GM19328 (cell line): ENCODE measurements at regions not wholly inside any gene's neighbourhood (a gene's known extent, or its start where the extent isn't known, plus 50 kb on each side); places are given as distances from the start of the nearest gene placed in this dataset.
"Not testable (repeated sequence)": the region's sequence is repeated elsewhere in the genome, so short reads cannot be mapped to it uniquely, and the experiment has no call there.

Experiments
- ATAC-seq: cut with Tn5 transposase; IDR thresholded peaks from one replicate; pipeline ENCODE4 v1.9.1; 2021; ENCODE audit warnings: mild to moderate bottlenecking, moderate library complexity; ENCODE audit not compliant: unreplicated experiment

DNA sequence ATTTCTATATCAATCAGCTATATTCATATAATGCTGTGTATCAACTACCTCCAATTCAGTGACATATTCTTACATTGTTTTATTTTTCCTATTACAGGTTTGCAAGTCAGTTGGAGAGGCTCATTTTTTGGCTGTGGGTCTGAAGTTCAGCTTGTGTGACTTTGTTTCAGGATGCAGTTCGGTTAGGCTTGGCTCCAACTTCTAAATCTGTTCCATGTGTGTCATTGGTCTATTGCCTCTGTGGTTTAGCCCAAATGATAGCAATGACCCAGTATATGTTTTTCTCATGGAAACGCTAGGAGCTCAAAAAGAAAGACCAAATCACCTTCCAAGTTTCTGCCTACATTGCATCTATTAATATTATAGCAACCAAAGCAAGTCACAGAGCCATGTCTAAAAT, 848.6 kb upstream of the LRFN5 start:
- ATAC-seq: no peak

DNA sequence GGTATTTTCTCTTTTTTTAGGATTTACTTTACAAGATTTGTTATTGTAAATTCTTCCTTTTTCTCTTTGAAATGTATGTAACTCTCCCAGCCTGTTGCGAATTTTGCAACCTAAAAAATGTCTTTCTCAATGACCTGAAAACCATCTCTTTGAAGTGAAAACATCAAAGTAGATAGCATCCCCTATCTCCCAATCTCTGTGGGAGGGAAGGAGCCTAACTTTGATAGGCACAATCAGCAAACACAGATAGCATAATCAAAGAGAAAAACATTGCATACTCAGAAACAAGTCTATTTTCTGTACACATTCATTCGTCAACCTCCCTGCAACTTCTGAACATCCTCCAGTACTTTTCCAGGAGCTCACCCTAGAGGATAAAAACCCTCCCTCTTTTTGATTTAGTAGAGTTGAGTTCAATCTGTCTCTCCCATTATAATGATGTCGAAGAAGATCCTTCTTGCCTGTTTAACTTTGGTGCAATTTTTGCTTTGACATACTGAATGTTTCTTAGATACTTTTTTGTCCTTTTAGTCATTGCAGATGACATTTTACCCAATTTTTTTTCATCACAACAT, 849.2 kb upstream of the LRFN5 start:
- no peak for ATAC-seq

DNA sequence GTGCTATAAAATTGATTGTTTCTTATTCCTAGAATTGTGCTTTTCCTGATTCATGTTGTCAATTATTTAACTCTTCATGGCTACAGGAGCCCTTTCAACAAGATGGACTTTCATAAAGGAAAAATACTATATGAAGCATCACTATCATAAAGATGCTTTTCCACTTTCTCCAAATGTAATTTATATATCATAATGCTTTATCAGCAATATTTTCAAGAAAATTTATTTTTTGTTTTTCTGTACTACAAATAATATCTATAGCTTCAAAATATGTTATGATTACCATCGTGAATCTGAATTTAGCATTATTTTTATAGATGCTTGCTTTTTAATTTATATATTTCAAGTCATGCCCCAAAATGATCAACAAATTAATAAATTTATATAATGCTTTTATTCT, 873.5 kb upstream of the LRFN5 start:
- no peak for ATAC-seq

DNA sequence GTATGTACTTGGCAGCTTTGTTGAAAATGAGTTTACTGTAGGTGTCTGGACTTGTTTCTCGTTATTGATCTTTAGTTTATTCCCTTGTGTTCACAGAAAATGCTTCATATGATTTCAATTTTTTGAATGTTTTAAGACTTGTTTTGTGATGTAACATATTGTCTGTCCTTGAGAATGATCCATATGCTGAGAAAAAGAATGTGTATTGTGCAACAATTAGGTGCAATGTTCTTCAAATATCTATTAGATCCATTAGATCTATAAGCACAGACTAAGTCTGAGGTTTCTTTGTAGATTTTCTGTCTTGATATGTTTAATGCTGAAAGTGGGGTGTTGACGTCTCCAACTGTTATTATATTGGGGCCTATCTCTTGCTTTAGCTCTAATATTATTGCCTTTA, 879.6 kb upstream of the LRFN5 start:
- ATAC-seq: no peak

DNA sequence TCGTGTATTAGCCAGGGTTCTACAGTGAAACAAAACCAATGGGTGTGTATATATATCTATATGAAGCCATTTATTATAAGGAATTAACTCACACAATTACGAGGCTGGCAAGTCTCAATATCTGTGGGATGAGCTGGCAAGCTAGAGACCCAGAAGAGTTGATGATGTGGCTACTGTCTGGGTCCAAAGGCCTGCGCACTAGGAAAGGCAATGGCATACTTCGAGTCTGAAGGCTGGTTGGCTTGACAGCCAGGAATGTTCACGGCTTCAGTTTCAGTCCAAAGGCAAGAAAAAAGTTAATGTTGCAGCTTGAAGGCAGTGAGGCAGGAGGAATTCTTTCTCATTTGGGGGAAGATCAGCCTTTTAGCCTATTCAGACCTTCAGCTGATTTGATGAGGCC, 893.3 kb upstream of the LRFN5 start:
- ATAC-seq: no peak

DNA sequence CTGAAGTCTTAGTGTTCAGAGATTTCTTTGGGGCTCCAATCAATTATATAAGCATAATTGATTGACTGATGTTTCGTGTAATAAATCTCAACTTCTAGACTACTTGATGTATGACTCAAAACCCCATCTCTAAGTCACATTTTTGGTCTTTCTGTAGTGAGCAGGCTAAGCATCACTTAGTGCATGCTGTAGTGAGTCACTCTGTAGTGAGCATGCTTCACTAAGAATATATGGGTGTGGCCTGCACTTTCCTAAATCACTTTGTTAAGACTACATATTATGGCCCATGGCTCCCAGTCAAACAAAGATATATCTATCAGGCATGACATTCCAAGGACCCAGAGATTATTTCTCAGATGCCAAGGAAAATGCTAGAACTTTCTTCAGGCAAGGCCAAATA, 909.4 kb upstream of the LRFN5 start:
- ATAC-seq: no peak

DNA sequence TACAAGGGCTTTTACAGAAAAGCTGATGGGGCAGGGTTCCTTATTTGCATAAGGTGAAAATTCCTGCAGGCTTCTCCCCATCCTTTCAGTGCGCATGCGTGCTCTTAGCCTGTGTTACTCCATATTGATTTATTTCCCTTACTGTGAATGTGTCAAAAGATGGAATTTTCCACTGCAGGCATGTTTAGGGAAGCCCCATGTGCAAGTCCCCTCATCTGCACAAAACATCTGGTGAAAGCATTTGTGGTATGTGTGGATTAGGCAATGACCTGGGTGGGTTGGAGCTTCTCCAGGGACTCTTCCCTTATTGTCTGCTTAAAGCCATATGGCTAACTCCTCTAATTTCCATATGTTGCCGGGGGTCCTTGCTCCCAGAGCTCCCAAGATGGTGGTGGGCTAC, 912.7 kb upstream of the LRFN5 start:
- no peak for ATAC-seq

DNA sequence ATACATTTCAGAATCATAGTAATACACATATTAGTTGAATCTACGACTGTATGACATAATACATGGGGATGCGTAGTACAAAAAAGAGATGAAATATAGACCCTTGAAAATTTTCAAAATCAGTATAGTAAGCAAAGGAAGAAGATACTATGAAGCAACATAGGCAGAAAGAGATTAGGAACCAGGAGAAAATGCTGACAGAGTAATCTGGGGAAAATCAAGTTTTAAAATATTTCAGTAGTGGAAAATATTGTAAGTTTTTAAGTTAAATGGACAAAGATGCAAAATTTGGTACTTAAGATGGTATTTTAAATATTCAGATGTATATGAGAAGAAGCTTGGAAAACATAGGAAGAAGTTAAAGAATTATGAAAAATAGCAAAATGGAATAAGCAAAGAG, 915.6 kb upstream of the LRFN5 start:
- no peak for ATAC-seq

DNA sequence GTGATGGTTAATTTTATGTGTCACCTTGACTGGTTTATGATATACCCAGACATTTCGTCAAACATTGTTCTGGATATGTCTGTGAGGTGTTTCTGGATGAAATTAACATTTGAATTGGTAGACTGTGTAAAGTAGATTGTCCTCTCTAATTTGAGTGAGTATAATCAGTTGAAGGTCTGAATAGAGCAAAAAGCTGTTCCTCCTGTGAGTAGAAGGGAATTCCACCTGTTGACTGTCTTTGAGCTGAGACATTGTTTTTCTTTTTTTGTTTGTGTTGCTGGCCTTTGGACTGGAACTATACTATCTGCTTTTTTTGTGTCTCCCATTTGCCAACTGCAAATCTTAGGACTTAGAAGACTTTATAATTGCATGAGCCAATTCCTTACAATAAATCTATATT, 920.9 kb upstream of the LRFN5 start:
- no peak for ATAC-seq

DNA sequence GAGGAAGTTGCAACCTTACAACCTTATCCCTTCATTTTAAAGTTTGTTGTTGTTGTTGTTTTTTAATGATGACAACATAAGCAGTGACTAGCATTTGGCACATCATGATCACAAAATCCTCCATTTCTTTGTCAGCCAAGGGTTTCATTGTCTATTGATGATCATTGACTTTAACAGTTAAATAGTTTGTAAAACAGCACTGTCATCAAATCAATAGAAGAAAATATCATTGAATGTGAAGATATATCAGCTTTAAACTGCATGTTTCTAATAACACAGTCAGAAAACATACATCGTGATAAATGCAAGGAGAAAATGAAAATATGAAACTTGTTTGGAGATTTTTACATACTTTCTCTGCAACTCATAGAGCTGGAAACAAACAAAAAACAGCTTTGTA, 922.3 kb upstream of the LRFN5 start:
- no peak for ATAC-seq

DNA sequence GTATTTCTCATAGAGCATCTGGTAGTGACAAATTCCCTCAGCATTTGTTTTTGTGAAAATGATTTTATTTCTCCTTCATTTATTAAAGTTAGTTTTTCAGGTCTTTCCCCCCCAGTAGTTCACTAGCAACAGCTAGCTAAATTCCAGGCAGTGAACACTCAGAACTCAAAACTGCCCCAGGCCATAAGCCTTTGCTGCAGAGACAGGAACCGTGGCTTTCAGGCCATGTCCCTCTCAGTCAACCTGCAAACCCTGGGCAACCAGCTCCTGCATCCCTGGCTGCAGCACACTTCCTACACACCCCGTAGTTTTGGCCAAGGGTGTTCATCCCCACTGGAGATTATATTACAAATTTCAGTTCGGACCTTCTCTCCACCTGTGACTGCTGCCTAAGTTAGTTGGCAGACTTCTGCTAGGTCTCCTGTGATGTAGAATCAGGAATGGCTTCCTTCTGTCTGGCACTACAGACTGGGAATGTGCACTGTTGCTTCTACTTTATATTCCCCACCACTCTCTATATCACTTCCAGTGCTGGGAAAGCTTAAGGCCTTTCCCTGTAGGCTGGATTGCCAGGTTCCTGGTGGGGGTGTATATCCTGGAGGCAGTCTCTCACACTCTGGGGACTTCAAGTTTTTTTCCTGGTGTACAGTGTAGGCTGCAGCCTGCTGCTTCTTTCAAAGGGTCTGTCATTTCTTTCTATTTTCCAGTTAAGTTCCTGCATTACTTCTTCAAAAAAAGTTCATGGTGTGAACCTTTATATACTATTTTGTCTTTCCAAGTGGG, 924.4 kb upstream of the LRFN5 start:
- ATAC-seq: no peak

DNA sequence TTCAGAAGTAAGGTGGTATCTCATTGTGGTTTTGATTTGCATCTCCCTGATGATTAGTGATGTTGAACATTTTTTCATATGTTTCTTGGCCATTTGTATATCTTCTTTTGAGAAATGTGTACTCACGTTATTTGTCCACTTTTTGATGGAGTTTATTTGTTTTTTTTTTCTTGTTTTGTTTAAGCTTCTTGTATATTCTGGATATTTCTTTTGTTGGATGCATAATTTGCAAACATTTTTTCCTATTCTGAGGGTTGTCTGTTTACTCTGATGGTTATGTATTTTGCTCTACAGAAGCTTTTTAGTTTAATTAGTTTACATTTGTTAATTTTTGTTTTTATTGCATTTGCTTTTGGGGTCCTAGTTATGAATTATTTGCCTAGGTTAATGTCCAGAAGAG, 927.4 kb upstream of the LRFN5 start:
- no peak for ATAC-seq

DNA sequence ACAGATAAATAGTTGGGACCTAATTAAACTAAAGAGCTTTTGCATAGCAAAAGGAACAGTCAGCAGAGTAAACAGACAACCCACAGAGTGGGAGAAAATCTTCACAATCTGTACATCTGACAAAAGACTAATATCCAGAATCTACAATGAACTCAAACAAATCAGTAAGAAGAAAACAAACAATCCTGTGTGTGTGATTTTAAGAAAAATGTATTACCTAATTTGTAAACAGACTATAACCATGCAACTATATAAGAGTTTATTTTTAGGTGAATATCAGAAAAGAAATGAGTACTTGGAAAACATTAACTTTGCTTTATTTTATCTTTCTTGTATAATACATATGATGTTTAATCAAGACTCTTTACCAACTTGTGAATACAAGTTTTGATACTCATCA, 929.5 kb upstream of the LRFN5 start:
- not testable (repeated sequence) for ATAC-seq

DNA sequence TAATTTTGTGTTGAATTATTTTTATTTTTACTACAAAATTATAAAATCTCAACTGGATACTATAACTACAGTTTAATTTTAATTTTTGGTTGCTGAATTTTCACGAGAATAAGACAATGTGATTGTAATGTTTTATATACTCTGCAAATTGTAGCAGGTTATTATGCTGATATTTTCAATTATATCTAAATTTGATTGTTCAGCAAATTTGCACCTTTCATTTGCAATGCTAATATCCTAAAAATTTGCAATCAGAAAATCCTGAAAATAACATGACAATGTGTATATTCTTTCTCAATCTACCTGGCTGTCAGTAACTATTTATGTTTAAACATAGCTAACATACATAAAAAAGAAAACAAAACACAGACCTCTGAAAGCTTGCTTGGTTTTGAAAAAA, 932.2 kb upstream of the LRFN5 start:
- no peak for ATAC-seq

DNA sequence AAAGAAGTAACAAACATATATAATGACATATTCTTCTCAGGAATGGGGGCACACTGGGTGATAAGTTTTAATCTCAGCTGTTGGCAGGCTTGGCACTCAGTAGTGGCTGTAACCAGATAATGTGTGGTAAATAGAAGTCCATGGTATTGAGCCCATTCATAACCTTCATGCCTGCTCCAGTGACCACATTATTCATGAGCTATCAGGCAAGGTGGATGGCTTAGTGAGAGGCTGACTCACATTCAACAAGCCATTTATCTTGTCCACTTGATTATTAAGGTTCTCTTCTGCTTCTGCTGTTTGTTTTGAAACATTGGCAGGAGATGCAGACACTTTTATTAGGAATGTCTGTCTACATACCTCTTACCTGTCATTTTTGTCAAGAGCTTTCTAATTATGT, 950.4 kb upstream of the LRFN5 start:
- no peak for ATAC-seq

DNA sequence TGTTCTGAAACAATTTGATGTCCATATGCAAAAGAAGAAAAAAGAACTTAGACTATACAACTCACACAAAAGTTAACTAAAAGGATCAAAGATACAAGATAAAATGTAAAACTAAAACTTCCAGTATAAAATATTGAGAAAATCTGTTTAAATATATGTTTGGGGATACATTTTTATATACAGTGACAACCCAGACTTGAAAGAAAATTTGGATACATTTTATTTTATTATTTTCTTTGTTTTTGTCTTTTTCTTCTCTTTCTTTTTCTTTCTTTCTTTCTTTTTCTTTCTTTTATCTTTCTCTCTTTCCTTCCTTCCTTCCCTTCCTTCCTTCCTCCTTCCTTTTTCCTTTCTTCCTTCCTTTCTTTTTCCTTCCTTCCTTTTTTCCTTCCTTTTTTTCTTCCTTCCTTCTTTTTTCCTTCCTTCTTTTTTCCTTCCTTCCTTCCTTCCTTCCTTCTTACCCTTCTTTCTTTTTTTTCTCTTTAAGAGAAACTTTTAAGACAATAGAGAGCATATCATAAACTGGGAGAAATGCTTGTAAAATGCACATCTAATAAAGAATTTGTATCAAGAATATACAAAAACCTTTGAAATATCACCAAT, 954.5 kb upstream of the LRFN5 start:
- ATAC-seq: no peak

DNA sequence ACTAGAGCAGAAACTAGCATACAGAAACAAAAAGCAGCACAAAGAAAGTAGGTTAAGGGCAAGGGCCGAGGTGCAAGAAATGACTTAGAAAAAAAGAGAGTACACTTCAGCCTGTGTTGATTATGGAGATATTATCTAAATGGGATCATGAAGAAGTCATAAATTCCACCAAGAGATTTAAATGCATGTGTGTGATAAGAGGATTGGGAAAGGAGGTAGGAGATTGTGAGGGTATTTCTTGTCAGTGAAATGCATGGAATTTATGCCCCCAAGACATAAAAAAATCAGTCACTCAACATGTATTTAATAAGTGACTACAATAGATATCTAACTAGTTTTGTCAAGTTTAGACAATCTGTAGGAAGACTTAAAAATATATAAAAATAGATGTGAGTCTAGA, 976.2 kb upstream of the LRFN5 start:
- no peak for ATAC-seq

DNA sequence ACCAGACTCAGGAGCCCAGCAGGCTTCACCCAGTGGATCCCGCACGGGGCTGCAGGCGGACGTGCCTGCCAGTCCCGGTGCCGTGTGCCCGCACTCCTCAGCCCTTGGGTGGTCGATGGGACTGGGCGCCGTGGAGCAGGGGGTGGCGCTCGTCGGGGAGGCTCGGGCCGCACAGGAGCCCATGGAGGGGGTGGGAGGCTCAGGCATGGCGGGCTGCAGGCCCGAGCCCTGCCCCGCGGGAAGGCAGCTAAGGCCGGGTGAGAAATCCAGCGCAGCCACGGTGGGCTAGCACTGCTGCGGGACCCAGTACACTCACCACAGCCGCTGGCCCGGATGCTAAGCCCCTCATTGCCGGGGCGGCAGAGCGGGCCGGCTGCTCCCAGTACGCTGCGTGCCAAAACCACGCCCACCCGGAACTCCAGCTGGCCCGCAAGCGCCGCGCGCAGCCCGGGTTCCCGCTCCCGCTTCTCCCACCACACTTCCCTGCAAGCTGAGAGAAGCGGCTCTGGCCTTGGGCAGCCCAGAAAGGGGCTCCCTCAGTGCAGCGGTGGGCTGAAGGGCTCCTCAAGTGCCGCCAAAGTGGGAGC, 977.0 kb upstream of the LRFN5 start:
- not testable (repeated sequence) for ATAC-seq

DNA sequence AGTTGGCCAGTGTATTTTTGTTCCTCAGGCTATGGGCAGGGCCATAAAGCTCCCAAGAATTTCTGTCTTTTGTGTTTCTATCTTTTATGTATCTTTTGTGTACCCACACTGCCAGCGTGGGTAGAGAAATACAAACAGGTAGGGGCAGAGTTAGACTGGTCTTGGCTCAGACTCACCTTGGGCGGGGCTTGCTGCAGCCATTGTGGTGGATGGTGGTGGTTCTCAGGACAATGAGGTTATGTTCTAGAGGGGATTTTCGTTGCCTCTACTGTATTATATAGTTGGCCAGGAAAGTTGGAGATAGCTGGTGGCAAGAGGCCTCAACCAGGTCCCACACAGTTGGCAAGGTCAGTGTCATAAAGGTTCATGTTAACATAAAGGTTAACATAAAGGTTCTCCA, 977.5 kb upstream of the LRFN5 start:
- ATAC-seq: no peak

DNA sequence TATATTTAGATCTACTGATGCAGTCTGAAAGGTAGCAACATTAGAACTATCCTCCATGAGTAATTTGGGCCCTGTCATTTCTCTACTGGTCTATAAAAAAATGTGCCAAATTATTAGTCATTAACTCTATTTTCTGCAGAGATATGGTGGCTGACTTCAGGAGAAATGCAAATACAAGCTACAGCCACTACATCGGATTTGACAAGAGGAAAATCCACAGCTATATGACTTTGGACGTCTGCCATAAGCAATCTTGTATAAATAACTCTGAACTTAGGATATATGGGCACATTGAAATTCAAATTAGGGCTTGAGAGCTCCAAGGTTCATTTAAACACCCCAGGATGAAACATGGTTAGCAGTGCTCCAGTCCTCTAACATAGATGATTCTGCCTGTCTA, 983.0 kb upstream of the LRFN5 start:
- no peak for ATAC-seq

DNA sequence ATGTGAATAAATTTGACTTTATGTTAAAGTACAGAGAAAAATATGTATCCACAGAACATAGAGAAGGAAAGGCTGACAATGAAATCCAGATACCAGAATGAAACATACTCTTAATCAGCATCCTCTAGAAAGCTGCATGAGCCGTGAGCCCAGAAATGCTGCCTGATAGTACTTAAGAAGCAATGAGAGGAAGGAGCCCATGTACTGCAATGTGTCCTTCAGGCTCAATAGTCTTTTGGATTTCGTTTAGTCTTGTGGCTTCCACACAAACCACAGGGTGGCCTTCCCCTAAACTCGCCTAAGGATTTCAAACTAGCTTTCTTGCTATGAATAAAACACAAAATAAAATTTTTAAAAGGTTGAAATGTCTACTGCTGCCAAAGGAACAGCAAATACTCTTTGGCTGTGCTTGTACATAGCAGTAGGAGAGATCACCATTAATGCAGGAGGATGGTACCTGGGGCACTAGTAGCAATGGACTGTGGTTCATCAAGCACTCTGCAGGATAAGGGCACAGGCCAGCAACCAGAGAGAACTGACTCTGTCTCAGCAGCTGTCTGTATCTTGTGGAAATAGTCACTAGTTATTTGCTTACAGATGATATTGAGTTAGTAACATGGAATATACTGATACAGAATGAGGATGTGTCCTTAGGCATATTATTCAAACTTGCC, 988.3 kb upstream of the LRFN5 start:
- ATAC-seq: no peak

DNA sequence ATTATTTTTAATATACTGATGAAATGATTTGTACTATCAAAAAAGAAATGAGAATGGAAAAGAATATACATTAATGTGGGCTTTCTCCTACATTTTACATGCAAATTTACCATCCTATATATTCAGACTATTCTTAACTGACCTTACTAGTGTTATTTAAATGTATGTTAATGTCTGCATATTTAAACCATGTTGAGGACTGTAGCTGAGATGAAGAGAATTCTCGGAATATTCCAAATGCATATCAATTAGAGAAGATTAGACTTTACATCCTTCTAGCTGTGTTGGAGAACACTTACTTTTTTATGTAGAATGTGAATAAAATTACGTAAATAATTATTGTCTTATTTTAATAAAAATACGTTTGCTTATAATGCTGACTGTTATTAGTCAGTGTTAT, 990.1 kb upstream of the LRFN5 start:
- no peak for ATAC-seq
